ENCODE measurements at regions not wholly inside any gene's neighbourhood (a gene's known extent, or its start where the extent isn't known, plus 50 kb on each side); places are given as distances from the start of the nearest gene placed in this dataset.

DNA sequence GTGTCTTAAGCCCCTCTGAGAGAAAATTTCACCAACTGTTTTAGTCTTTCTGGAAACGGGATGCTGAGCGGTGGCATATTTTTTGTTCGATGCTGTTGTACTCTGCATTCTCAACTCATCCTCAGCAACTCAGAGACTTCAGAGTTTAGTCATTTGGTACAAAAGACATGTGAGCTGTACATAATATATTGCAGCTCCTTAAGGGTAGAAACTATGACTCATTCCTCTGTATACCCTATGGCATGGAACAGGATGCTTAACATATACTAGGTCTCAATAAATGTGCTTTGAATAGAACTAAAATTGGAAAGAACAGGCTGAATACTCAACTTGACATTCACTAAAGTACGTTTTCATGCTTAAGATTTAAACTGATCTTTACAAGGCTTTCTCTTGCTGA, 130.5 kb upstream of the SLITRK2 start (continued):
- TF ChIP-seq, protein P1, sequence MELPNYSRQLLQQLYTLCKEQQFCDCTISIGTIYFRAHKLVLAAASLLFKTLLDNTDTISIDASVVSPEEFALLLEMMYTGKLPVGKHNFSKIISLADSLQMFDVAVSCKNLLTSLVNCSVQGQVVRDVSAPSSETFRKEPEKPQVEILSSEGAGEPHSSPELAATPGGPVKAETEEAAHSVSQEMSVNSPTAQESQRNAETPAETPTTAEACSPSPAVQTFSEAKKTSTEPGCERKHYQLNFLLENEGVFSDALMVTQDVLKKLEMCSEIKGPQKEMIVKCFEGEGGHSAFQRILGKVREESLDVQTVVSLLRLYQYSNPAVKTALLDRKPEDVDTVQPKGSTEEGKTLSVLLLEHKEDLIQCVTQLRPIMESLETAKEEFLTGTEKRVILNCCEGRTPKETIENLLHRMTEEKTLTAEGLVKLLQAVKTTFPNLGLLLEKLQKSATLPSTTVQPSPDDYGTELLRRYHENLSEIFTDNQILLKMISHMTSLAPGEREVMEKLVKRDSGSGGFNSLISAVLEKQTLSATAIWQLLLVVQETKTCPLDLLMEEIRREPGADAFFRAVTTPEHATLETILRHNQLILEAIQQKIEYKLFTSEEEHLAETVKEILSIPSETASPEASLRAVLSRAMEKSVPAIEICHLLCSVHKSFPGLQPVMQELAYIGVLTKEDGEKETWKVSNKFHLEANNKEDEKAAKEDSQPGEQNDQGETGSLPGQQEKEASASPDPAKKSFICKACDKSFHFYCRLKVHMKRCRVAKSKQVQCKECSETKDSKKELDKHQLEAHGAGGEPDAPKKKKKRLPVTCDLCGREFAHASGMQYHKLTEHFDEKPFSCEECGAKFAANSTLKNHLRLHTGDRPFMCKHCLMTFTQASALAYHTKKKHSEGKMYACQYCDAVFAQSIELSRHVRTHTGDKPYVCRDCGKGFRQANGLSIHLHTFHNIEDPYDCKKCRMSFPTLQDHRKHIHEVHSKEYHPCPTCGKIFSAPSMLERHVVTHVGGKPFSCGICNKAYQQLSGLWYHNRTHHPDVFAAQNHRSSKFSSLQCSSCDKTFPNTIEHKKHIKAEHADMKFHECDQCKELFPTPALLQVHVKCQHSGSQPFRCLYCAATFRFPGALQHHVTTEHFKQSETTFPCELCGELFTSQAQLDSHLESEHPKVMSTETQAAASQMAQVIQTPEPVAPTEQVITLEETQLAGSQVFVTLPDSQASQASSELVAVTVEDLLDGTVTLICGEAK (IDR thresholded peaks at IDR 0.05) = no peak
- TF ChIP-seq, protein P1 (CRISPR knock-in tag; IDR thresholded peaks at IDR 0.05) = no peak
- TF ChIP-seq MYC (IDR thresholded peaks at IDR 0.05; ENCODE audit: low read depth, low read length) (no peak), MYC (CRISPR knock-in tag; IDR thresholded peaks at IDR 0.05; ENCODE audit: borderline replicate concordance, low read depth) (no peak), ADNP (tag; IDR thresholded peaks at IDR 0.05) (no peak)
